Mesothelial cell of epicardium (in vitro differentiated cells): ENCODE measurements at regions not wholly inside any gene's neighbourhood (a gene's known extent, or its start where the extent isn't known, plus 50 kb on each side); places are given as distances from the start of the nearest gene placed in this dataset.

Experiments used
- DNase-seq, 2 experiments: peaks; one replicate each; pipeline ENCODE4 v3.0.0; 2021; ENCODE audit warnings: low spot score in 2 of 2; ENCODE audit not compliant: unreplicated experiment in 2 of 2
- H3K27ac Mint-ChIP-seq: 2 replicates; pipeline ENCODE4 v1.8.0; 2021; ENCODE audit warnings: mixed read lengths
- H3K27me3 Mint-ChIP-seq: 2 replicates; pipeline ENCODE4 v1.8.0; 2021; ENCODE audit warnings: low read depth, mixed read lengths
- H3K36me3 Mint-ChIP-seq: 2 replicates; pipeline ENCODE4 v1.8.0; 2021; ENCODE audit warnings: mixed read lengths
- H3K4me1 Mint-ChIP-seq: 2 replicates; pipeline ENCODE4 v1.8.0; 2021; ENCODE audit warnings: mixed read lengths
- H3K4me3 Mint-ChIP-seq: 2 replicates; pipeline ENCODE4 v1.8.0; 2021; ENCODE audit warnings: mild to moderate bottlenecking, moderate library complexity, mixed read lengths
- H3K9me3 Mint-ChIP-seq: 2 replicates; pipeline ENCODE4 v1.8.0; 2021; ENCODE audit warnings: mixed read lengths
- CTCF ChIP-seq: fragments of 200-600 bp; sonication (generic); IDR thresholded peaks from one replicate; pipeline ENCODE4 v1.5.0; 2021; ENCODE audit warnings: antibody characterized with exemption; ENCODE audit not compliant: unreplicated experiment

- Mint-ChIP-seq H3K36me3 (no peaks in the 10 kb centered on the region), H3K4me3 (no peak overlapping the region), H3K27me3 (no peaks in the 10 kb centered on the region), H3K4me1 (no peaks in the 10 kb centered on the region), H3K27ac (no peak overlapping the region), H3K9me3 (peaks cover 19% of the 10 kb centered on the region)
- DNase-seq: no peak
- TF ChIP-seq CTCF: no peak
Measured at GRCh38 chr4:27779827-27780226, 919.2 kb downstream of the STIM2 start.

- Mint-ChIP-seq H3K4me1 (peaks cover 12% of the 10 kb centered on the region), H3K4me3 (no peak overlapping the region), H3K9me3 (no peaks in the 10 kb centered on the region), H3K27me3 (no peaks in the 10 kb centered on the region), H3K27ac (no peak overlapping the region), H3K36me3 (no peaks in the 10 kb centered on the region)
- no peak for DNase-seq
- TF ChIP-seq CTCF: no peak
Measured at GRCh38 chr4:27787195-27787594, 926.6 kb downstream of the STIM2 start.

- H3K36me3 Mint-ChIP-seq: no peaks in the 10 kb centered on the region
- peaks cover 12% of the 10 kb centered on the region for H3K4me1 Mint-ChIP-seq
- no peak overlapping the region for H3K4me3 Mint-ChIP-seq
- H3K9me3 Mint-ChIP-seq: no peaks in the 10 kb centered on the region
- TF ChIP-seq CTCF: no peak
- H3K27ac Mint-ChIP-seq: no peak overlapping the region
- no peaks in the 10 kb centered on the region for H3K27me3 Mint-ChIP-seq
- DNase-seq: no peak
Measured at GRCh38 chr4:27789773-27790172, 929.1 kb downstream of the STIM2 start.

- Mint-ChIP-seq H3K9me3 (no peaks in the 10 kb centered on the region), H3K4me1 (peaks cover 12% of the 10 kb centered on the region), H3K4me3 (no peak overlapping the region), H3K27me3 (no peaks in the 10 kb centered on the region), H3K36me3 (no peaks in the 10 kb centered on the region), H3K27ac (no peak overlapping the region)
- TF ChIP-seq CTCF: no peak
- DNase-seq: no peak
Measured at GRCh38 chr4:27790911-27791310, 930.3 kb downstream of the STIM2 start.

- no peak overlapping the region for H3K4me3 Mint-ChIP-seq
- TF ChIP-seq CTCF: no peak
- peaks cover 12% of the 10 kb centered on the region for H3K4me1 Mint-ChIP-seq
- H3K36me3 Mint-ChIP-seq: no peaks in the 10 kb centered on the region
- H3K9me3 Mint-ChIP-seq: no peaks in the 10 kb centered on the region
- H3K27me3 Mint-ChIP-seq: no peaks in the 10 kb centered on the region
- DNase-seq: no peak
- H3K27ac Mint-ChIP-seq: no peak overlapping the region
Measured at GRCh38 chr4:27791640-27792039, 931.0 kb downstream of the STIM2 start.

- Mint-ChIP-seq H3K9me3 (no peaks in the 10 kb centered on the region), H3K36me3 (no peaks in the 10 kb centered on the region), H3K4me1 (peaks cover 6% of the 10 kb centered on the region), H3K4me3 (no peak overlapping the region), H3K27me3 (peaks cover 2% of the 10 kb centered on the region), H3K27ac (no peak overlapping the region)
- TF ChIP-seq CTCF: no peak
- DNase-seq: no peak
Measured at GRCh38 chr4:27807207-27807606, 946.6 kb downstream of the STIM2 start.
